ENCODE measurements at regions not wholly inside any gene's neighbourhood (a gene's known extent, or its start where the extent isn't known, plus 50 kb on each side); places are given as distances from the start of the nearest gene placed in this dataset.

DNA sequence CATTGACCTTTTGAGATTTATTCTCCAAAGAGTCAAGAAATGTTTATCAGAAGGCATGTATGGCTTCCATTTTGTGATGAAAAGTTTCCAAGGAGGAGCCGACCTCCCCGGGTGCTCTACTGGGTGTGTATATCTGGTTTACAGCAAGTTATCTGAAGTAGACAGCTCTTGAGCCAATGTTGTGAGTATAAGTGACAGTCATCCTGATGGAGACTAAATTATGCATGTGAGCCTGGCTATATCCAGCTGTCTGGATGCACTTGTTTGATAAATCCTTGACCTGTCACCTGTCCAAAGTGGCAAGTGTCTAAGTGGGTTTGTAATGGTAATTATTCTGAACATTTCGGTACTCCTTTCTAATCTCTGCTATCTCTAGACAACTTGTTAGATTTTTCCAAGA, 142.2 kb downstream of the NR2F2 start:
- Histone ChIP-seq H3K4me2 (ENCODE audit: low read depth, low read length) (no peak overlapping the region), H3K27ac (ENCODE audit: extremely low read length, insufficient read depth, low read length) (no peak overlapping the region), H3K9me3 (ENCODE audit: low read length) (no peaks in the 10 kb centered on the region), H3K36me3 (replicated peaks in 1 of 2; ENCODE audit: control insufficient read depth in 1 of 2, insufficient read depth in 2 of 2, low read length in 2 of 2) (no peaks in the 10 kb centered on the region), H3K27me3 (ENCODE audit: control insufficient read depth in 1 of 2, insufficient read depth in 2 of 2, low read length in 2 of 2) (peaks cover 1 to 8% of the 10 kb centered on the region in 2 experiments; a peak in 1 of 5 replicates), H3K4me3 (replicated peaks in 1 of 3; ENCODE audit: insufficient read depth in 1 of 3, low read depth in 2 of 3, low read length in 3 of 3) (no peak overlapping the region), H3K4me1 (ENCODE audit: insufficient read depth, low read length) (no peaks in the 10 kb centered on the region), H3K79me2 (ENCODE audit: insufficient read depth, low read length) (no peaks in the 10 kb centered on the region), H2AFZ (ENCODE audit: low read length) (no peak overlapping the region), H4K20me1 (ENCODE audit: insufficient read depth, low read length) (no peaks in the 10 kb centered on the region), H3K9ac (ENCODE audit: insufficient read depth, low read depth, low read length) (no peak overlapping the region)
- ATAC-seq (no peak), FAIRE-seq (no peak), DNase-seq (ENCODE audit: low spot score) (no peak)
- TF ChIP-seq ZNF354B (CRISPR knock-in tag; IDR thresholded peaks at IDR 0.05), result no peak
- TF ChIP-seq, protein P1, sequence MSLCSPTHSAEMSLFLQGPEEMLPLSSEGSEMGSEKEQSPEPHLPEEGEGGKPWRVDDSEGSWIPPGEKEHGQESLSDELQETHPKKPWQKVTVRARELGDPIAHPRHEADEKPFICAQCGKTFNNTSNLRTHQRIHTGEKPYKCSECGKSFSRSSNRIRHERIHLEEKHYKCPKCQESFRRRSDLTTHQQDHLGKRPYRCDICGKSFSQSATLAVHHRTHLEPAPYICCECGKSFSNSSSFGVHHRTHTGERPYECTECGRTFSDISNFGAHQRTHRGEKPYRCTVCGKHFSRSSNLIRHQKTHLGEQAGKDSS (CRISPR knock-in tag; IDR thresholded peaks at IDR 0.05; ENCODE audit: borderline replicate concordance, low read depth), result no peak
- TF ChIP-seq U2AF1 (optimal IDR thresholded peaks at IDR 0.05; ENCODE audit: low read depth, low read length), result no peak
- no peak for TF ChIP-seq JUNB (CRISPR knock-in tag; IDR thresholded peaks at IDR 0.05; ENCODE audit: borderline replicate concordance)
- no peak for TF ChIP-seq ZBTB7A (CRISPR knock-in tag; IDR thresholded peaks at IDR 0.05)
- TF ChIP-seq, protein P2, sequence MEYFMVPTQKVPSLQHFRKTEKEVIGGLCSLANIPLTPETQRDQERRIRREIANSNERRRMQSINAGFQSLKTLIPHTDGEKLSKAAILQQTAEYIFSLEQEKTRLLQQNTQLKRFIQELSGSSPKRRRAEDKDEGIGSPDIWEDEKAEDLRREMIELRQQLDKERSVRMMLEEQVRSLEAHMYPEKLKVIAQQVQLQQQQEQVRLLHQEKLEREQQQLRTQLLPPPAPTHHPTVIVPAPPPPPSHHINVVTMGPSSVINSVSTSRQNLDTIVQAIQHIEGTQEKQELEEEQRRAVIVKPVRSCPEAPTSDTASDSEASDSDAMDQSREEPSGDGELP (IDR thresholded peaks at IDR 0.05; ENCODE audit: borderline replicate concordance, low read depth), result no peak
- TF ChIP-seq ATF1 (CRISPR knock-in tag; IDR thresholded peaks at IDR 0.05), result no peak
- TF ChIP-seq, protein P3, sequence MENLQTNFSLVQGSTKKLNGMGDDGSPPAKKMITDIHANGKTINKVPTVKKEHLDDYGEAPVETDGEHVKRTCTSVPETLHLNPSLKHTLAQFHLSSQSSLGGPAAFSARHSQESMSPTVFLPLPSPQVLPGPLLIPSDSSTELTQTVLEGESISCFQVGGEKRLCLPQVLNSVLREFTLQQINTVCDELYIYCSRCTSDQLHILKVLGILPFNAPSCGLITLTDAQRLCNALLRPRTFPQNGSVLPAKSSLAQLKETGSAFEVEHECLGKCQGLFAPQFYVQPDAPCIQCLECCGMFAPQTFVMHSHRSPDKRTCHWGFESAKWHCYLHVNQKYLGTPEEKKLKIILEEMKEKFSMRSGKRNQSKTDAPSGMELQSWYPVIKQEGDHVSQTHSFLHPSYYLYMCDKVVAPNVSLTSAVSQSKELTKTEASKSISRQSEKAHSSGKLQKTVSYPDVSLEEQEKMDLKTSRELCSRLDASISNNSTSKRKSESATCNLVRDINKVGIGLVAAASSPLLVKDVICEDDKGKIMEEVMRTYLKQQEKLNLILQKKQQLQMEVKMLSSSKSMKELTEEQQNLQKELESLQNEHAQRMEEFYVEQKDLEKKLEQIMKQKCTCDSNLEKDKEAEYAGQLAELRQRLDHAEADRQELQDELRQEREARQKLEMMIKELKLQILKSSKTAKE (CRISPR knock-in tag; IDR thresholded peaks at IDR 0.05; ENCODE audit: borderline replicate concordance), result no peak
- no peak for TF ChIP-seq SOX13 (IDR thresholded peaks at IDR 0.05)
- no peak for TF ChIP-seq SOX13 (CRISPR knock-in tag; conservative IDR thresholded peaks at IDR 0.05 in 1 of 2, IDR thresholded peaks at IDR 0.05 in 1 of 2)
- TF ChIP-seq NFIC (IDR thresholded peaks at IDR 0.05; ENCODE audit: low read length), result no peak
- TF ChIP-seq, protein P4, sequence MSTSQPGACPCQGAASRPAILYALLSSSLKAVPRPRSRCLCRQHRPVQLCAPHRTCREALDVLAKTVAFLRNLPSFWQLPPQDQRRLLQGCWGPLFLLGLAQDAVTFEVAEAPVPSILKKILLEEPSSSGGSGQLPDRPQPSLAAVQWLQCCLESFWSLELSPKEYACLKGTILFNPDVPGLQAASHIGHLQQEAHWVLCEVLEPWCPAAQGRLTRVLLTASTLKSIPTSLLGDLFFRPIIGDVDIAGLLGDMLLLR (CRISPR knock-in tag; IDR thresholded peaks at IDR 0.05), result no peak
- ChIA-PET CTCF (ENCODE audit: low intra/inter-chr PET ratio, low total read pairs) (no interaction called here), POLR2A (no interaction called here)
- in situ Hi-C loops (cut with HindIII; ENCODE audit: extremely low pct_ligation_motif_present, low pct_unique_long_range_greater_than_20kb) (no loop called here), intact Hi-C loops (cut with micrococcal nuclease; ENCODE audit: unreplicated experiment) (no loop called here)
- no TSS peak for BruUV-seq (replicated peaks)
- 27% methylated on average over 3 of the region's 3 CpGs for WGBS (ENCODE audit: low lambda C conversion rate)

Data from HepG2 (cell line).